ENCODE measurements at regions not wholly inside any gene's neighbourhood (a gene's known extent, or its start where the extent isn't known, plus 50 kb on each side); places are given as distances from the start of the nearest gene placed in this dataset.

DNA sequence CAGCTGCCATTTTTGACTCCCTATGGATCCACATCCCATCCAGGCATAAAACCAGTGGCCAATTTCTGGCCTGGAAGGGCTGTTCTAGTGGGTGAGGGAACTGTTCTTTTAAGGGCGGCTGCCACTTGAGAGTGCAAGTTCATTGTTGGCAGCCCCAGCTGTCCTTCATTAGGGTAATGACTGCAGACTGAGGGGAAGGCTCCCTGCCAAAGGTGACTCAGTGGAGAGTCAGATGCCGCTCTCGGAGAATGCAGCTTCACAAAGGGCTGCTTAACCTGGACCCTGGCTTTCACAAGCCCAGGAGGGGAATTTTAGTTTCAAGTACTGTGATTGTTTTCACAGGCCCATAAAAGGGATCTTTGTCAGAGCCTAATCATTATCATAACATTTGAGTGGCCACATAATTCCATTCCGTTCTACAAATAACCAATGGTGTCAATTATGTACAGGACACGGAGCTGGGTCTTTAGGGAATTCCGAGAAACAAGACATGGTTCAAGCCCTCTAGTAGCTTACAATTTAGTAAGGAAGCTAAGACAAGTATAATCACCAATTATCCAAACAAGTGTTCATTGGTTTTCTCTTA is 235.7 kb downstream of the CDCA7 start:
- ChIA-PET CTCF (no interaction called here), POLR2A (no interaction called here)
- H3K4me3 ChIP-seq (ENCODE audit: low read depth, low read length) = no peak overlapping the region
- DNase-seq (ENCODE audit: low read depth, low spot score) = peak; percentile 73
- TF ChIP-seq, protein P1, sequence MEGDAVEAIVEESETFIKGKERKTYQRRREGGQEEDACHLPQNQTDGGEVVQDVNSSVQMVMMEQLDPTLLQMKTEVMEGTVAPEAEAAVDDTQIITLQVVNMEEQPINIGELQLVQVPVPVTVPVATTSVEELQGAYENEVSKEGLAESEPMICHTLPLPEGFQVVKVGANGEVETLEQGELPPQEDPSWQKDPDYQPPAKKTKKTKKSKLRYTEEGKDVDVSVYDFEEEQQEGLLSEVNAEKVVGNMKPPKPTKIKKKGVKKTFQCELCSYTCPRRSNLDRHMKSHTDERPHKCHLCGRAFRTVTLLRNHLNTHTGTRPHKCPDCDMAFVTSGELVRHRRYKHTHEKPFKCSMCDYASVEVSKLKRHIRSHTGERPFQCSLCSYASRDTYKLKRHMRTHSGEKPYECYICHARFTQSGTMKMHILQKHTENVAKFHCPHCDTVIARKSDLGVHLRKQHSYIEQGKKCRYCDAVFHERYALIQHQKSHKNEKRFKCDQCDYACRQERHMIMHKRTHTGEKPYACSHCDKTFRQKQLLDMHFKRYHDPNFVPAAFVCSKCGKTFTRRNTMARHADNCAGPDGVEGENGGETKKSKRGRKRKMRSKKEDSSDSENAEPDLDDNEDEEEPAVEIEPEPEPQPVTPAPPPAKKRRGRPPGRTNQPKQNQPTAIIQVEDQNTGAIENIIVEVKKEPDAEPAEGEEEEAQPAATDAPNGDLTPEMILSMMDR (IDR thresholded peaks at IDR 0.05; ENCODE audit: insufficient read depth, low read length, missing control alignments) = no peak

DNA sequence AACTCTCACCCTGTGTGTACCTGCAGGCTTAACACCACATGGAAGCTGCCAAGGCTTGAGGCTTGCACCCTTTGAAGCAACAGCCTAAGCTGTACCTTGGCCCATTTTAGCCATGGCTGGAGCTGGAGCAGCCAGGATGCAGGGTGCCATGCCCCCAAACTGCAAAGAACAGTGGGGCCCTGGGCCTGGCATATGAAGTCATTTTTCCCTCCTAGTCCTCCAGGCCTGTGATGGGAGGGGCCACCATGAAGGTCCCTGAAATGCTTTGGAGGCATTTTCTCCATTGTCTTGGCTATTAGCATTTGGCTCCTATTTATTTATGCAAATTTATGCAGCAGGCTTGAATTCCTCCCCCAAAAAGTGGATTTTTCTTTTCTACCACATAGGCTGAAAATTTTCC is 238.4 kb downstream of the CDCA7 start:
- DNase-seq (ENCODE audit: low read depth, low spot score) = no peak
- POLR2A ChIA-PET = no interaction called here
- CTCF ChIA-PET = no interaction called here
- H3K4me3 ChIP-seq (ENCODE audit: low read depth, low read length) = no peak overlapping the region
- TF ChIP-seq, protein P1 (IDR thresholded peaks at IDR 0.05; ENCODE audit: insufficient read depth, low read length, missing control alignments) = no peak

DNA sequence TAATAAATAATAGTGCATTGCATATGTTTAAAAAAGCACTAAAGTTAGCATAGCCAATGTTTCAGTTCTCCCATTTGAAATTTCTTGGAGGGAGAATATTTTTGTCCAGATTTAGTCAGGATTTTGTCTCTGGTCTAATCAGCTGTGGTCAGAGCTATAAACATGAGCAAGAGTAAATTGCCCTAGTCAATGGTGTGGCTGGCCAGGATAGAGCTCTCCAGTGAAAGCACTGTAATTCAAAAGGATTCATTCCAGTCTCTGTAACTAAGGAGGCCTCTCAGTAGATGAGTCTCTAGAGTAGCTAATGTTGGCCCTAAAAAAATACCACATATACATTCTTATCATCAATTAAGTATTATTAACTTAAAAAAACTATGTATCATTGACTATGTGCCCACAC is 241.6 kb downstream of the CDCA7 start:
- CTCF ChIA-PET = interaction anchor here (1.0 kb wide), 1 partner anchor 10 kb away, joined by 4 read pairs; no protein-coding TSS in a partner anchor
- POLR2A ChIA-PET = no interaction called here

DNA sequence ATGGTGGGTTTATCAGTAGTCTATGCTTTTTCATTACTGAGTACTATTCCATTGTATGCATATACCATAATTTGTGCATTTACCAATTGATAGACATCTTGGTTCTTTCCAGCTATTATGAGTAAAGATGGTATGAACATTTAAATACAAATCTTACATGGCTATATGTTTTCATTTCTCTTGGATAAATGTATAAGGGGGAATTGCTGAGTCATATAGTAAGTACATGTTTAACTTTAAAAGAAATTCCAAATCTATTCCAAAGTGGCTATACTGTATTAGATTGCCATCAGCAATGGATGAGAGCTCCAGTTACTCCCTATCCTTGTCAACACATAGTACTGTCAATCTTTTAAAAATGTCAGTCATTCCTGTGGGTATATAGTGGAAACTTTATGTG is 243.9 kb downstream of the CDCA7 start:
- DNase-seq (ENCODE audit: low read depth, low spot score) = no peak
- TF ChIP-seq, protein P1 (IDR thresholded peaks at IDR 0.05; ENCODE audit: insufficient read depth, low read length, missing control alignments) = no peak
- no peak overlapping the region for H3K4me3 ChIP-seq (ENCODE audit: low read depth, low read length)
- ChIA-PET POLR2A (no interaction called here), CTCF (no interaction called here)

More for the DNA sequence above, 241.6 kb downstream of the CDCA7 start:
- TF ChIP-seq, protein P1 (IDR thresholded peaks at IDR 0.05; ENCODE audit: insufficient read depth, low read length, missing control alignments) = no peak
- no peak for DNase-seq (ENCODE audit: low read depth, low spot score)
- H3K4me3 ChIP-seq (ENCODE audit: low read depth, low read length) = no peak overlapping the region

DNA sequence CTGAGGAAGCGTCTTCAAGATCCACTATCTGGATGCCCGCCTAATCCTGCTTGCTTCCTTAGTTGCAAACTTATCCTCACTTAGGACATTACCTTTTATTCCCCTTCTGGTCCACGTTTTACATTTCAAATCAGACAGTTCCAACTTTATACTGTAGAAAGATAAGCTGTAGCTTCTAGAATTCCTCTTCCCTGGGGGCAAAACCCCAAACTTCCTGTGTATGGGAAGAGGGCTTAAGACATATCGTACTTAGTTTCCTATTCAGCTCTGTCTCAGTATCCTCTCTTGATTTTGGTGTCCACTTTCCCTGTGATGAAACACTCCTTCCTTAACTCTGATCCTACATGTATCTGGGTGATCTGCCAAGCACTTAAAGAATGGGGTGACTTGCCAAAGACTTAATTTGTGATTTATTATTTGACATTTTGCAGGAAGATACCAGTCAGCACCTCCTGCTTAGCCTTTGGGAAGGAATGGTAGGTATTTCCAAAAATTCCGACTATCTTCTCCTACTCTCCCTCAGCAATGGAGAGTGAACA is 245.2 kb downstream of the CDCA7 start:
- ChIA-PET CTCF (no interaction called here), POLR2A (no interaction called here)
- no peak overlapping the region for H3K4me3 ChIP-seq (ENCODE audit: low read depth, low read length)
- TF ChIP-seq, protein P1 (IDR thresholded peaks at IDR 0.05; ENCODE audit: insufficient read depth, low read length, missing control alignments) = no peak
- DNase-seq (ENCODE audit: low read depth, low spot score) = no peak

DNA sequence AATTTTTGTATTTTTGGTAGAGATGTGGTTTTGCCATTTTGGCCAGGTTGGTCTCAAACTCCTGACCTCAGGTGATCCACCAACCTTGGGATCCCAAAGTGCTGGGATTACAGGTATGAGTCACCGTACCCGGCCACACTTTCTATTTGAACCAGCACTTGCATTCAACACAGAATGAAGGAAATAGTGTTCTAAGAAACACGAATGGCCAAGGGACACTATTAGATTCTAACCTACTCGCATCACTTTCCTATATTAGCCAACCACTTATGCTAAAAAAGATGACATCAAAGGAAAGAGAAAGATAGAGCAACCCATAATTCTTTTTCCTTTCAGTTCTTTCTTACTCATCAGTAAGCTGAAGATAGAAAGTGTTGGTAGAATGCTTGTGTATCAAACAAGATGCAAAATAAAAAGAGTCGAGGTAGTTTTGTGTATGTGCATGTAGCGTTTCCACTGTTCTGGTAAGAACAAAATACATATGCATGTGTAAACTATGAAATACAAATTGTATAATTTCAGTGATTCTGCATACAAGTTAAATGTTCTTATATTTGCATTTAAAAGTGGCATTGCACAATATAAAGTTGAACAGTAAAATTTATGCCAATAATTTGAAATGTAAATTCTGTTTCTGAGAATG is 247.6 kb downstream of the CDCA7 start:
- CTCF ChIA-PET = no interaction called here
- H3K4me3 ChIP-seq (ENCODE audit: low read depth, low read length) = no peak overlapping the region
- DNase-seq (ENCODE audit: low read depth, low spot score) = no peak
- POLR2A ChIA-PET = no interaction called here
- TF ChIP-seq, protein P1 (IDR thresholded peaks at IDR 0.05; ENCODE audit: insufficient read depth, low read length, missing control alignments) = no peak

All from AG04449 (cell line).